ENCODE measurements at regions not wholly inside any gene's neighbourhood (a gene's known extent, or its start where the extent isn't known, plus 50 kb on each side); places are given as distances from the start of the nearest gene placed in this dataset.
"Not testable (repeated sequence)": the region's sequence is repeated elsewhere in the genome, so short reads cannot be mapped to it uniquely, and the experiment has no call there.

DNA sequence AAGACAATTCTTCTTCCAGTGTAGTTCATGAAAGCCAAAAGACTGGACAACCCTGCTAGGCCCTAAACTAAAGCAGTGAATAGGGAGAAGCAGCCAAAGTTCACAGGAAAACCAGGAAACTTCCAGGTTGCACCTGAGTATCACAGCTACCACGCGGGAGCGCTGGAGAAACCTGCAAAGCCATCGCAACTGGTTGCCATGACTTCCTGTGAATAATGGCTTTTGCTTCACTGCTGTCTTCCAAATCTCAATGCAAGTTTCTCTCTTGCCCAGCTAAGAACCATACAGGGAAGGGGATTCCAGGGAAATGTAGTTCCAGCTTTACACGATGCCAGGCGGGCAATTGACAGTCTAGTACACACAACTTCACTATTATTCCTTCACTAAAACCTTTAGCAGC lies 114.1 kb downstream of the GXYLT1 start:
- WGBS, 2 donors (ENCODE audit: low coverage in 1 of 2), result 90 to 96% methylated on average over 6 of the region's 6 CpGs
- no peak for ATAC-seq
- no peak overlapping the region for H3K27ac ChIP-seq
- no peaks in the 10 kb centered on the region for H3K27me3 ChIP-seq
- no peaks in the 10 kb centered on the region for H3K9me3 ChIP-seq
- no peak overlapping the region for H3K4me3 ChIP-seq
- TF ChIP-seq, protein P1, sequence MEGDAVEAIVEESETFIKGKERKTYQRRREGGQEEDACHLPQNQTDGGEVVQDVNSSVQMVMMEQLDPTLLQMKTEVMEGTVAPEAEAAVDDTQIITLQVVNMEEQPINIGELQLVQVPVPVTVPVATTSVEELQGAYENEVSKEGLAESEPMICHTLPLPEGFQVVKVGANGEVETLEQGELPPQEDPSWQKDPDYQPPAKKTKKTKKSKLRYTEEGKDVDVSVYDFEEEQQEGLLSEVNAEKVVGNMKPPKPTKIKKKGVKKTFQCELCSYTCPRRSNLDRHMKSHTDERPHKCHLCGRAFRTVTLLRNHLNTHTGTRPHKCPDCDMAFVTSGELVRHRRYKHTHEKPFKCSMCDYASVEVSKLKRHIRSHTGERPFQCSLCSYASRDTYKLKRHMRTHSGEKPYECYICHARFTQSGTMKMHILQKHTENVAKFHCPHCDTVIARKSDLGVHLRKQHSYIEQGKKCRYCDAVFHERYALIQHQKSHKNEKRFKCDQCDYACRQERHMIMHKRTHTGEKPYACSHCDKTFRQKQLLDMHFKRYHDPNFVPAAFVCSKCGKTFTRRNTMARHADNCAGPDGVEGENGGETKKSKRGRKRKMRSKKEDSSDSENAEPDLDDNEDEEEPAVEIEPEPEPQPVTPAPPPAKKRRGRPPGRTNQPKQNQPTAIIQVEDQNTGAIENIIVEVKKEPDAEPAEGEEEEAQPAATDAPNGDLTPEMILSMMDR (IDR thresholded peaks at IDR 0.05), result no peak
- no peak for TF ChIP-seq EP300 (IDR thresholded peaks at IDR 0.05)
- no peaks in the 10 kb centered on the region for H3K4me1 ChIP-seq
- H3K36me3 ChIP-seq, result no peaks in the 10 kb centered on the region

GRCh38 chr12:42027546-42027945 lies 117.1 kb downstream of the GXYLT1 start:
- H3K36me3 ChIP-seq, result no peaks in the 10 kb centered on the region
- H3K27me3 ChIP-seq, result no peaks in the 10 kb centered on the region
- peaks cover 0 to 4% (median 0%) of the 10 kb centered on the region in 3 donors for H3K4me1 ChIP-seq
- H3K27ac ChIP-seq, result no peak overlapping the region
- H3K9me3 ChIP-seq, result no peaks in the 10 kb centered on the region
- H3K4me3 ChIP-seq, result no peak overlapping the region
- TF ChIP-seq POLR2AphosphoS5 (IDR thresholded peaks at IDR 0.05), result no peak
- TF ChIP-seq, protein P1 (IDR thresholded peaks at IDR 0.05), result no peak
- no peak for TF ChIP-seq POLR2A (IDR thresholded peaks at IDR 0.05)
- no peak for TF ChIP-seq EP300 (IDR thresholded peaks at IDR 0.05)
- 78 to 84% methylated on average over 4 to 5 of the region's 5 CpGs for WGBS, 2 donors (ENCODE audit: low coverage in 1 of 2)
- no peak for ATAC-seq

DNA sequence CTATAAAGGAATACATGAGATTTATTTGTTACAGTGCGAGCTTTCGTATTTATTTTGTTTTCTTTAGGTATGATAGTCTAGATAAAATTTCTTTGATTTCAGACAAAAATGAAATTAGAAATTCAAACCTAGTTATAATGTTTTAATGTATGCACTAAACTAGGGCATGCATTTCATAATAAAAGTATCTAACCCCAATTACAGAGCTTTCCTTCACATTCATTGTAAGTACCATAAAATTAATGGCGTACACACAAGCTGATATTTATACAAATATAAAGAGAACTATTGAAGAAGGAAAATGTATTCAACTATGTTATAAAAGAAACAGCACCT lies 120.2 kb downstream of the GXYLT1 start:
- TF ChIP-seq EP300 (IDR thresholded peaks at IDR 0.05) (no peak), POLR2AphosphoS5 (IDR thresholded peaks at IDR 0.05) (no peak), POLR2A (IDR thresholded peaks at IDR 0.05) (no peak)
- TF ChIP-seq, protein P1 (IDR thresholded peaks at IDR 0.05), result no peak
- H3K27me3 ChIP-seq, result no peaks in the 10 kb centered on the region
- 15 to 43% methylated on average over 2 to 3 of the region's 3 CpGs for WGBS, 2 donors (ENCODE audit: low coverage in 1 of 2)
- peaks cover 0 to 4% (median 0%) of the 10 kb centered on the region in 3 donors for H3K4me1 ChIP-seq
- no peaks in the 10 kb centered on the region for H3K9me3 ChIP-seq
- no peak for ATAC-seq
- no peaks in the 10 kb centered on the region for H3K36me3 ChIP-seq
- H3K4me3 ChIP-seq, result no peak overlapping the region
- no peak overlapping the region for H3K27ac ChIP-seq

DNA sequence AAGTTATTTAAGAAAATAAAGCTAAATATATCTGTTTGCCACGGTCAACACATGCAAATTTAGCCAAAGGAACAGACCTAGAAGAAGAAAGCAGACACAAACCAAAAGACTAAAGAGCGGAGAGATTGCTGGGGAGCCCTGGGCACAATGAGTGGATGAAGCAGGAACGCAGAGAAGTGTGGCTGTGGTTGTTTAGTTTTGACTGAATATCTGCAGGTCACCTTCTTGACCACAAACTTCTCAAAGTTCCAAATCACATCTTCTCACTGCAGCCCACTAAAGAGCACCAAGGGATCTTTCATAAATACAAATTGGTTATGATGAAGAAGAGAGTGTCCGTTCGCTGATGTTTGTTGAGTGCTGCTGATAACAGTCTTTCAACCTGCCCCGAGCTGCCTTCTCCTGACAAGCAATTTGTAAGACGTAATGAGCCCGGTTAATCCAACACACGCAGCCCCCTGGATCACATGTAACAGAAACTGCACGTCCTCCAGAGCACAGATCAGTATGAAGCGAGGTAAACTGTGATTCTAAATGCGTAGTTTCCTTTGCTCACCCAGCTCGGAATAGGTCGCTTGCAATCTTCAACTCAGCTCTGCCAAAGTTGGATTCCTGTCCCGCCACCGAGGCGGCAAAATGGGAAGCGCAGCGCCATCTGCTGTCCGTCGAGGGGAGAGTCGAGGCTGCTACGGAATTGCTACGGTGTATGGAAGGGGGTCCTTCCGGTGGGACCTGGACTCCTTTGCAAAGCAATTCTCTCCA lies 120.8 kb downstream of the GXYLT1 start:
- no peak for TF ChIP-seq EP300 (IDR thresholded peaks at IDR 0.05)
- TF ChIP-seq, protein P1 (IDR thresholded peaks at IDR 0.05), result peak; percentile 82 to 95 (median 88)
- no peaks in the 10 kb centered on the region for H3K27me3 ChIP-seq
- H3K27ac ChIP-seq, result no peak overlapping the region
- ATAC-seq, result peak; percentile 82
- WGBS, 2 donors (ENCODE audit: low coverage in 1 of 2), result 17 to 45% methylated on average over 6 to 16 of the region's 25 CpGs
- H3K9me3 ChIP-seq, result no peaks in the 10 kb centered on the region
- H3K36me3 ChIP-seq, result no peaks in the 10 kb centered on the region
- H3K4me3 ChIP-seq, result peak overlapping the region; percentile 28 to 45
- H3K4me1 ChIP-seq, result peaks cover 0 to 4% (median 0%) of the 10 kb centered on the region in 3 donors

- not testable (repeated sequence) for H3K4me3 ChIP-seq, H3K9me3 ChIP-seq, H3K4me1 ChIP-seq, ATAC-seq, H3K27me3 ChIP-seq, H3K36me3 ChIP-seq, H3K27ac ChIP-seq
- 98 to 100% methylated on average over 1 to 6 of the region's 9 CpGs for WGBS, 2 donors (ENCODE audit: low coverage in 1 of 2)
Measured at GRCh38 chr12:42021937-42022336, 122.7 kb downstream of the GXYLT1 start.

Data from gastroesophageal sphincter (tissue), 4 donors.